WTC11 (cell line): ENCODE measurements at regions not wholly inside any gene's neighbourhood (a gene's known extent, or its start where the extent isn't known, plus 50 kb on each side); places are given as distances from the start of the nearest gene placed in this dataset.

Source experiments
- CTCF ChIP-seq: fragments of 200-600 bp; IDR thresholded peaks from 2 replicates; pipeline ENCODE4 v1.8.0; 2022; ENCODE audit warnings: antibody characterized with exemption
- JUN ChIP-seq: sonication (generic); formaldehyde crosslinking; IDR thresholded peaks from 2 replicates; pipeline ENCODE4 v1.8.0; 2023; ENCODE audit warnings: mild to moderate bottlenecking, missing genetic modification reagents
- NFYB ChIP-seq: sonication (generic); formaldehyde crosslinking; conservative IDR thresholded peaks from 2 replicates; pipeline ENCODE4 v1.8.0; 2022; ENCODE audit warnings: low read depth, missing genetic modification reagents
- SMAD4 ChIP-seq: sonication (generic); formaldehyde crosslinking; IDR thresholded peaks from 2 replicates; pipeline ENCODE4 v1.8.0; 2022; ENCODE audit warnings: mild to moderate bottlenecking, missing genetic modification reagents
- SP1 ChIP-seq: sonication (generic); formaldehyde crosslinking; conservative IDR thresholded peaks from 2 replicates; pipeline ENCODE4 v1.8.1; 2022; ENCODE audit warnings: missing genetic modification reagents
- ZBTB21 ChIP-seq: sonication (generic); formaldehyde crosslinking; IDR thresholded peaks from 2 replicates; pipeline ENCODE4 v1.8.1; 2023; ENCODE audit warnings: mild to moderate bottlenecking, missing genetic modification reagents, borderline replicate concordance
- ZBTB43 ChIP-seq: sonication (generic); formaldehyde crosslinking; IDR thresholded peaks from 2 replicates; pipeline ENCODE4 v1.8.1; 2023; ENCODE audit warnings: mild to moderate bottlenecking, missing genetic modification reagents
- ZNF671 ChIP-seq: fragments of 250-450 bp; sonication (Bioruptor Pico); IDR thresholded peaks from 2 replicates; pipeline ENCODE4 v1.8.0; 2021; ENCODE audit warnings: mild to moderate bottlenecking
- TF ChIP-seq, protein P1 (sequence below): sonication (generic); formaldehyde crosslinking; IDR thresholded peaks from 2 replicates; pipeline ENCODE4 v1.8.0; 2022; ENCODE audit warnings: mild to moderate bottlenecking, missing genetic modification reagents
- TF ChIP-seq, protein P2 (sequence below): sonication (generic); formaldehyde crosslinking; IDR thresholded peaks from 2 replicates; pipeline ENCODE4 v1.8.1; 2023; ENCODE audit warnings: mild to moderate bottlenecking, missing genetic modification reagents, borderline replicate concordance

DNA sequence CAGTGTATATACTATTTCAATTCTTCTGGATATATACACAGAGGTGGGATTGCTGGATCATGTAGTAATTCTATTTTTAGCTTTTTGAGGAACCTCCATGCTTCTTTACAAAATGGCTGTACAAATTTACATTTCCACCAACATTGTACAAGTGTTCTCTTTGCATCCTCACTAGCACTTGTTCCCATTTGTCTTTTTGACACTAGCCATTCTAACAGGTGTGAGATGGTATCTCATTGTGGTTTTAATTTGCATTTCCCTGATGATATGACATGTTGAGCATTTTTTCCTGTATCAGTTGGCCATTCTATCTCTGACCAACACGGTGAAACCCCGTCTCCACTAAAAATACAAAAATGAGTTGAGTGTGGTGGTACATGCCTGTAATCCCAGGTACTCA is 68.1 kb upstream of the PMEPA1 start:
- no peak for TF ChIP-seq NFYB (CRISPR knock-in tag)
- no peak for TF ChIP-seq CTCF
- no peak for TF ChIP-seq ZBTB21 (CRISPR knock-in tag)
- TF ChIP-seq, protein P1, sequence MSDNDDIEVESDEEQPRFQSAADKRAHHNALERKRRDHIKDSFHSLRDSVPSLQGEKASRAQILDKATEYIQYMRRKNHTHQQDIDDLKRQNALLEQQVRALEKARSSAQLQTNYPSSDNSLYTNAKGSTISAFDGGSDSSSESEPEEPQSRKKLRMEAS (CRISPR knock-in tag), result no peak
- TF ChIP-seq, protein P2, sequence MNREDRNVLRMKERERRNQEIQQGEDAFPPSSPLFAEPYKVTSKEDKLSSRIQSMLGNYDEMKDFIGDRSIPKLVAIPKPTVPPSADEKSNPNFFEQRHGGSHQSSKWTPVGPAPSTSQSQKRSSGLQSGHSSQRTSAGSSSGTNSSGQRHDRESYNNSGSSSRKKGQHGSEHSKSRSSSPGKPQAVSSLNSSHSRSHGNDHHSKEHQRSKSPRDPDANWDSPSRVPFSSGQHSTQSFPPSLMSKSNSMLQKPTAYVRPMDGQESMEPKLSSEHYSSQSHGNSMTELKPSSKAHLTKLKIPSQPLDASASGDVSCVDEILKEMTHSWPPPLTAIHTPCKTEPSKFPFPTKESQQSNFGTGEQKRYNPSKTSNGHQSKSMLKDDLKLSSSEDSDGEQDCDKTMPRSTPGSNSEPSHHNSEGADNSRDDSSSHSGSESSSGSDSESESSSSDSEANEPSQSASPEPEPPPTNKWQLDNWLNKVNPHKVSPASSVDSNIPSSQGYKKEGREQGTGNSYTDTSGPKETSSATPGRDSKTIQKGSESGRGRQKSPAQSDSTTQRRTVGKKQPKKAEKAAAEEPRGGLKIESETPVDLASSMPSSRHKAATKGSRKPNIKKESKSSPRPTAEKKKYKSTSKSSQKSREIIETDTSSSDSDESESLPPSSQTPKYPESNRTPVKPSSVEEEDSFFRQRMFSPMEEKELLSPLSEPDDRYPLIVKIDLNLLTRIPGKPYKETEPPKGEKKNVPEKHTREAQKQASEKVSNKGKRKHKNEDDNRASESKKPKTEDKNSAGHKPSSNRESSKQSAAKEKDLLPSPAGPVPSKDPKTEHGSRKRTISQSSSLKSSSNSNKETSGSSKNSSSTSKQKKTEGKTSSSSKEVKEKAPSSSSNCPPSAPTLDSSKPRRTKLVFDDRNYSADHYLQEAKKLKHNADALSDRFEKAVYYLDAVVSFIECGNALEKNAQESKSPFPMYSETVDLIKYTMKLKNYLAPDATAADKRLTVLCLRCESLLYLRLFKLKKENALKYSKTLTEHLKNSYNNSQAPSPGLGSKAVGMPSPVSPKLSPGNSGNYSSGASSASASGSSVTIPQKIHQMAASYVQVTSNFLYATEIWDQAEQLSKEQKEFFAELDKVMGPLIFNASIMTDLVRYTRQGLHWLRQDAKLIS (CRISPR knock-in tag), result no peak
- no peak for TF ChIP-seq JUN (CRISPR knock-in tag)
- TF ChIP-seq ZNF671, result no peak
- TF ChIP-seq SMAD4, result no peak
- TF ChIP-seq ZBTB43, result no peak
- TF ChIP-seq SP1 (CRISPR knock-in tag), result no peak
